Fibroblast of lung (primary cell): ENCODE measurements at regions not wholly inside any gene's neighbourhood (a gene's known extent, or its start where the extent isn't known, plus 50 kb on each side); places are given as distances from the start of the nearest gene placed in this dataset.

Experiments
- DNase-seq, 2 donors: peaks; one replicate each; pipeline versions ENCODE4 v3.0.0 to v3.0.0-alpha.2; 2010; ENCODE audit warnings: low read depth in 2 of 2
- H2AFZ ChIP-seq: 2 replicates; pipeline ENCODE4 v1.5.1; 2012; ENCODE audit warnings: low read length, control low read depth, inconsistent platforms
- H3K27ac ChIP-seq: 2 replicates; pipeline ENCODE4 v1.5.1; 2011; ENCODE audit warnings: low read length, control low read depth; ENCODE audit not compliant: insufficient read depth
- H3K27me3 ChIP-seq: 2 replicates; pipeline ENCODE4 v1.5.1; 2011; ENCODE audit warnings: mild to moderate bottlenecking, low read length; ENCODE audit not compliant: control insufficient read depth, insufficient read depth
- H3K36me3 ChIP-seq: 2 replicates; pipeline ENCODE4 v1.5.1; 2011; ENCODE audit warnings: low read length; ENCODE audit not compliant: control insufficient read depth, insufficient read depth
- H3K4me1 ChIP-seq: 2 replicates; pipeline ENCODE4 v1.5.1; 2011; ENCODE audit warnings: low read length; ENCODE audit not compliant: control insufficient read depth, insufficient read depth; ENCODE audit errors: extremely low read depth
- H3K4me2 ChIP-seq: 2 replicates; pipeline ENCODE4 v1.5.1; 2011; ENCODE audit warnings: low read length, control low read depth; ENCODE audit not compliant: insufficient read depth; ENCODE audit errors: extremely low read depth
- H3K4me3 ChIP-seq, 4 experiments: fragments of 200-600 bp in 1 of 4; sonication (generic) in 1 of 4; replicated peaks in 1 of 4; 2 replicates each; pipeline ENCODE4 v1.5.1; 2011 to 2016; ENCODE audit warnings: low read length in 4 of 4, low read depth in 3 of 4, mild to moderate bottlenecking in 3 of 4, control low read depth in 2 of 4, inconsistent platforms in 1 of 4, mixed read lengths in 1 of 4; ENCODE audit not compliant: insufficient read depth in 1 of 4; ENCODE audit errors: control extremely low read depth in 1 of 4
- H3K79me2 ChIP-seq: 2 replicates; pipeline ENCODE4 v1.5.1; 2012; ENCODE audit warnings: mild to moderate bottlenecking, low read length, inconsistent platforms; ENCODE audit not compliant: control insufficient read depth, insufficient read depth
- H3K9ac ChIP-seq: 2 replicates; pipeline ENCODE4 v1.5.1; 2011; ENCODE audit warnings: mild to moderate bottlenecking, low read length, control low read depth; ENCODE audit not compliant: insufficient read depth
- H3K9me3 ChIP-seq: 2 replicates; pipeline ENCODE4 v1.5.1; 2012; ENCODE audit warnings: low read depth, low read length; ENCODE audit not compliant: control insufficient read depth, insufficient read depth
- H4K20me1 ChIP-seq: 2 replicates; pipeline ENCODE4 v1.5.1; 2011; ENCODE audit warnings: low read length; ENCODE audit not compliant: control insufficient read depth, insufficient read depth; ENCODE audit errors: extremely low read depth
- CTCF ChIP-seq, 2 donors: IDR thresholded peaks in 1 of 2; conservative IDR thresholded peaks in 1 of 2; 1 replicate in 1 of 2; 2 replicates in 1 of 2; pipeline ENCODE4 v1.5.1; 2011 to 2012; ENCODE audit warnings: low read length in 2 of 2, control low read depth in 1 of 2, inconsistent platforms in 1 of 2, low read depth in 1 of 2, mild to moderate bottlenecking in 1 of 2
- EZH2 ChIP-seq: IDR thresholded peaks from 2 replicates; pipeline ENCODE4 v1.5.1; 2012; ENCODE audit warnings: low read length, control low read depth, mild to moderate bottlenecking; ENCODE audit errors: missing control alignments

DNA sequence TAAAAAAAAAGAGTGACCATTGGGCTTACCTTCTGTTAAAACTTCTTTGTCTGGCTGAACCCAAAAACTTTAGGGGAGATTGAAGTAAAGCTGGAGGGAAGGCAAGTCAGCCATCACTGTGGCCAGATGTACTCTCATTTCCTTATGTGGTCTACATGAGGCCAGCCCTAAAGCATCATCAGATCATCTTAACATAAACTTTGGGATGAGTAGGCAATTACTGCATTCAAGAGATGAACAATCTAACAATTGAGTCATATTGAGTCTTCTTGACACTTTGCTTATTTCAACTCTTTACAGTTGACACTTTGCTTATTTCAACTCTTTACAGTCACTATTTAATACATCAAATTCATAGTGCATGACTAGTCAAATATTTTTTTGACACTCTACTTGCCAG lies 155.6 kb downstream of the QPCT start:
- no peak overlapping the region for H2AFZ ChIP-seq
- TF ChIP-seq EZH2, result no peak
- TF ChIP-seq CTCF (conservative IDR thresholded peaks at IDR 0.05 in 1 of 2, IDR thresholded peaks at IDR 0.05 in 1 of 2; ENCODE audit: low read depth in 1 of 2, low read length in 2 of 2), result no peak

DNA sequence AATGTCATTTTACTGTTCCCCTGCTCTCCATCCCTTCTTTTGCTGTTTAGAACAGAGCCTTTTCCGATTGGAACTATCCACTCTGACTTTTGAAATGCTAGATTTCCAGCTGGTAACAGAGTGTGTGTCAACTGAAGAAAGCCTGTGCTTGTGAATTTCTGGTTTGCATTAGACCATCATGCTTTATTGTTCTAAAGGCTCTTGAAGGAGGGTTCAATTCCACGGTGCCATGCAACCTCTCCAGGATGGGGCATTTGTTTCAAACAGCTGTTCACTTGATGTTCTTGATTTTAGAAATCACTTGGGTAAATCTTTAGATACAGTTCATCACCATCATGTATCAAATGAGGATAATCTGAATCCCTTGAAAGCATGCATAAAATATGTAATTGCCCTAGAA lies 156.7 kb downstream of the QPCT start:
- Histone ChIP-seq H3K27me3 (no peaks in the 10 kb centered on the region), H3K9ac (no peak overlapping the region), H3K27ac (no peak overlapping the region), H3K79me2 (no peaks in the 10 kb centered on the region), H4K20me1 (no peaks in the 10 kb centered on the region), H3K9me3 (no peaks in the 10 kb centered on the region), H3K36me3 (no peaks in the 10 kb centered on the region), H3K4me2 (no peak overlapping the region), H3K4me3 (no peak overlapping the region), H2AFZ (no peak overlapping the region), H3K4me1 (peaks cover 6% of the 10 kb centered on the region)
- TF ChIP-seq CTCF (conservative IDR thresholded peaks at IDR 0.05 in 1 of 2, IDR thresholded peaks at IDR 0.05 in 1 of 2; ENCODE audit: low read depth in 1 of 2, low read length in 2 of 2), result no peak
- TF ChIP-seq EZH2, result no peak
- no peak for DNase-seq

More for the DNA sequence above, 155.6 kb downstream of the QPCT start:
- Histone ChIP-seq H3K27ac (no peak overlapping the region), H3K4me3 (no peak overlapping the region), H3K9ac (no peak overlapping the region), H3K79me2 (no peaks in the 10 kb centered on the region), H3K4me2 (no peak overlapping the region), H3K9me3 (no peaks in the 10 kb centered on the region), H3K36me3 (no peaks in the 10 kb centered on the region), H3K27me3 (no peaks in the 10 kb centered on the region), H4K20me1 (no peaks in the 10 kb centered on the region), H3K4me1 (peaks cover 6% of the 10 kb centered on the region)
- DNase-seq, result peak; percentile 79 to 81

DNA sequence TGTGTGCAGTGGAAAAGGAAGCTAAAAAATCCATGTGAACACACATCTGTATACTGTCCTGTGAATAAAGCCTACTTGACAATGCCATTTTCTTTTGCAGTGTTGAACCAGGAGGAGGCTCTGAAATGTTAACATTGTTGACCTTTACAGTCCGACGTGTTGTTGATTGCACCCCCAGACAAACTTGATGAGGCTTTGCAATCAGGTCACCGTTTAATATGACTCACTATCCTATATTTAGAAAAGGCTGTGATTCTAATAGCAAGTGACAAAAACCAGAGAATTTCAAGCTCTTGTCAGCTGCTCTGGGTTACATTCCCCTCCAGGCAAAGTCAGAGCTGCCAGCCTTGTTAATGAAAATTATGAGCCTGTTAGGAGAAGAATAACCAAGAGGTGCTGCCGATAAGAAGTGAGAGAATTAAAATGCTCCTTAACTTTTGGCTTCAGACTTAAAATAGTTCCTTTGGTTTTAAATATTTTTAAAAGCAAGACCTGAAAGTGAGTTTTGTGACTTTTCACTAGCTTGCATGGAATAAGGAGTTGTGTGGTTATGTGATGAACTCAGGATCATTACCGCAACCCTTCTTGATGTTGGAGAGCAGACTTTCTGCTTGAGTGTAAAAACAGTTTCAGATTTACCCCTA lies 162.1 kb downstream of the QPCT start:
- peak; percentile 36 to 59 for DNase-seq
- H3K27me3 ChIP-seq, result no peaks in the 10 kb centered on the region
- H3K9me3 ChIP-seq, result no peaks in the 10 kb centered on the region
- H2AFZ ChIP-seq, result no peak overlapping the region
- H4K20me1 ChIP-seq, result no peaks in the 10 kb centered on the region
- H3K36me3 ChIP-seq, result no peaks in the 10 kb centered on the region
- no peak overlapping the region for H3K27ac ChIP-seq
- H3K4me3 ChIP-seq, result no peak overlapping the region
- peak overlapping the region; percentile 0 for H3K4me2 ChIP-seq
- no peak for TF ChIP-seq CTCF (conservative IDR thresholded peaks at IDR 0.05 in 1 of 2, IDR thresholded peaks at IDR 0.05 in 1 of 2; ENCODE audit: low read depth in 1 of 2, low read length in 2 of 2)
- no peaks in the 10 kb centered on the region for H3K79me2 ChIP-seq
- no peak overlapping the region for H3K9ac ChIP-seq
- peaks cover 10% of the 10 kb centered on the region for H3K4me1 ChIP-seq
